ENCODE measurements at regions not wholly inside any gene's neighbourhood (a gene's known extent, or its start where the extent isn't known, plus 50 kb on each side); places are given as distances from the start of the nearest gene placed in this dataset.

DNA sequence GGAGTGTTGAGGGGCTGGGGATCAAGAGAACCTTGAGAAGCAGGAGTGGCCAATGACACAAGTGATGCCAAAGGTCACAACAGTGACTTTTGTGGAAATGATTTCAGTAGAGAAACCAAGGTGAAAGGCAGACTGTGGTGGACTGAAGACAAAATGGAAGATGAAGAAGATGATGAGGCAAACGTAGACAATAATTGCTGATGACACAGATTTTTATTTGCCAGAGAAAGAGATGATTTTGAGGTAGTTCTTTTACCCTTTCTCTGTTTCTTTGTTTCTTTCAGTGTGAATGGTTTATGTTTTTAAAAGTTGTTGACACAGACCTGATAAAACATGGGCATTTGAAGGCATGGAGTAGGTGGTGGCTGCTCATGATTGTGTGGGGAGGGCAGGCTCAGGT is 121.0 kb upstream of the ARGLU1 start:
- DNase-seq (ENCODE audit: low read depth, low spot score) (no peak), FAIRE-seq (no peak)
- intact Hi-C loops (cut with micrococcal nuclease): no loop called here
- H3K4me1 ChIP-seq (ENCODE audit: control insufficient read depth, extremely low read depth, insufficient read depth, low read length): peaks cover 4% of the 10 kb centered on the region
- no peak overlapping the region for H3K9ac ChIP-seq (replicated peaks; ENCODE audit: extremely low read depth, insufficient read depth, low read length)
- no peak overlapping the region for H3K4me2 ChIP-seq (ENCODE audit: insufficient read depth, low read length)
- no peak overlapping the region for H2AFZ ChIP-seq (ENCODE audit: low read depth, low read length)
- POLR2A ChIA-PET: no interaction called here
- TF ChIP-seq POLR2AphosphoS5 (IDR thresholded peaks at IDR 0.05; ENCODE audit: insufficient read depth, low read depth, low read length): no peak
- no peak for TF ChIP-seq GATA2 (IDR thresholded peaks at IDR 0.05; ENCODE audit: insufficient read depth, insufficient read length, low read depth, low read length)
- TF ChIP-seq FOS (IDR thresholded peaks at IDR 0.05; ENCODE audit: borderline replicate concordance, insufficient read depth, low read length): no peak
- TF ChIP-seq EZH2 (IDR thresholded peaks at IDR 0.05; ENCODE audit: borderline replicate concordance, low read depth, low read length, severe bottlenecking): no peak
- TF ChIP-seq, protein P1, sequence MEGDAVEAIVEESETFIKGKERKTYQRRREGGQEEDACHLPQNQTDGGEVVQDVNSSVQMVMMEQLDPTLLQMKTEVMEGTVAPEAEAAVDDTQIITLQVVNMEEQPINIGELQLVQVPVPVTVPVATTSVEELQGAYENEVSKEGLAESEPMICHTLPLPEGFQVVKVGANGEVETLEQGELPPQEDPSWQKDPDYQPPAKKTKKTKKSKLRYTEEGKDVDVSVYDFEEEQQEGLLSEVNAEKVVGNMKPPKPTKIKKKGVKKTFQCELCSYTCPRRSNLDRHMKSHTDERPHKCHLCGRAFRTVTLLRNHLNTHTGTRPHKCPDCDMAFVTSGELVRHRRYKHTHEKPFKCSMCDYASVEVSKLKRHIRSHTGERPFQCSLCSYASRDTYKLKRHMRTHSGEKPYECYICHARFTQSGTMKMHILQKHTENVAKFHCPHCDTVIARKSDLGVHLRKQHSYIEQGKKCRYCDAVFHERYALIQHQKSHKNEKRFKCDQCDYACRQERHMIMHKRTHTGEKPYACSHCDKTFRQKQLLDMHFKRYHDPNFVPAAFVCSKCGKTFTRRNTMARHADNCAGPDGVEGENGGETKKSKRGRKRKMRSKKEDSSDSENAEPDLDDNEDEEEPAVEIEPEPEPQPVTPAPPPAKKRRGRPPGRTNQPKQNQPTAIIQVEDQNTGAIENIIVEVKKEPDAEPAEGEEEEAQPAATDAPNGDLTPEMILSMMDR (IDR thresholded peaks at IDR 0.05; ENCODE audit: extremely low read depth in 1 of 2, insufficient read depth in 1 of 2, low read depth in 1 of 2, low read length in 2 of 2): no peak
- TF ChIP-seq, protein P2, sequence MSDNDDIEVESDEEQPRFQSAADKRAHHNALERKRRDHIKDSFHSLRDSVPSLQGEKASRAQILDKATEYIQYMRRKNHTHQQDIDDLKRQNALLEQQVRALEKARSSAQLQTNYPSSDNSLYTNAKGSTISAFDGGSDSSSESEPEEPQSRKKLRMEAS (IDR thresholded peaks at IDR 0.05; ENCODE audit: insufficient read depth, insufficient read length): no peak
- no peak for TF ChIP-seq JUN (IDR thresholded peaks at IDR 0.05; ENCODE audit: borderline replicate concordance, insufficient read depth, insufficient read length, low read depth)
- no peak for TF ChIP-seq MYC (IDR thresholded peaks at IDR 0.05; ENCODE audit: low read depth, low read length)
- no peak for TF ChIP-seq POLR2A (IDR thresholded peaks at IDR 0.05; ENCODE audit: low read depth, low read length)
- CTCF ChIA-PET: no interaction called here
- H3K4me3 ChIP-seq (replicated peaks in 1 of 3; ENCODE audit: insufficient read depth in 1 of 3, low read depth in 1 of 3, low read length in 3 of 3): no peak overlapping the region
- no peak overlapping the region for H3K27ac ChIP-seq (ENCODE audit: insufficient read depth, low read depth, low read length)
- no peaks in the 10 kb centered on the region for H3K36me3 ChIP-seq (ENCODE audit: control insufficient read depth in 2 of 2, extremely low read depth in 1 of 2, insufficient read depth in 2 of 2, low read length in 2 of 2)
- H3K9me1 ChIP-seq (replicated peaks; ENCODE audit: control insufficient read depth, extremely low read depth, insufficient read depth, low read length): no peaks in the 10 kb centered on the region
- no peaks in the 10 kb centered on the region for H3K27me3 ChIP-seq (ENCODE audit: control insufficient read depth in 2 of 2, insufficient read depth in 2 of 2, low read length in 2 of 2)
- no peaks in the 10 kb centered on the region for H3K79me2 ChIP-seq (ENCODE audit: control insufficient read depth, insufficient read depth, low read length)
- H4K20me1 ChIP-seq (replicated peaks; ENCODE audit: control insufficient read depth, extremely low read depth, insufficient read depth, low read length): no peaks in the 10 kb centered on the region
- dilution Hi-C loops (cut with MboI; ENCODE audit: extremely low pct_ligation_motif_present, low sequenced_read_pairs): no loop called here
- no TSS peak for BruUV-seq (replicated peaks)
- no peaks in the 10 kb centered on the region for H3K9me3 ChIP-seq (replicated peaks; ENCODE audit: control insufficient read depth, insufficient read depth, low read length)
